Activated B cell treated with CpG ODN at 0.5 μM for 24 hours (primary cell): ENCODE measurements at regions not wholly inside any gene's neighbourhood (a gene's known extent, or its start where the extent isn't known, plus 50 kb on each side); places are given as distances from the start of the nearest gene placed in this dataset.
"Not testable (repeated sequence)": the region's sequence is repeated elsewhere in the genome, so short reads cannot be mapped to it uniquely, and the experiment has no call there.

Experiments used
- ATAC-seq: fragments of 200-7000 bp; cut with Tn5 transposase; one replicate; pipeline ENCODE4 v1.10.0; 2021; ENCODE audit warnings: low read depth, mild to moderate bottlenecking, moderate library complexity
- CTCF ChIA-PET: fragments of 350-600 bp; sonication (Branson Sonifier 250); formaldehyde crosslinking; loops from one replicate; lab custom pipeline; 2021; ENCODE audit warnings: antibody characterized with exemption; lab: Charles Lee
- POLR2A ChIA-PET: fragments of 350-600 bp; sonication (Branson Sonifier 250); formaldehyde crosslinking; loops from one replicate; lab custom pipeline; 2021; ENCODE audit warnings: antibody characterized with exemption; lab: Charles Lee
- DNase-seq: peaks from one replicate; pipeline ENCODE4 v3.0.0; 2022
- H3K27ac Mint-ChIP-seq: one replicate; pipeline ENCODE4 v1.8.0; 2020; ENCODE audit warnings: mixed read lengths
- H3K27me3 Mint-ChIP-seq: one replicate; pipeline ENCODE4 v1.8.0; 2021; ENCODE audit warnings: mixed read lengths
- H3K36me3 Mint-ChIP-seq: one replicate; pipeline ENCODE4 v1.8.0; 2021; ENCODE audit warnings: low read depth, mixed read lengths
- H3K4me1 Mint-ChIP-seq: one replicate; pipeline ENCODE4 v1.8.0; 2021; ENCODE audit warnings: mixed read lengths
- H3K4me3 Mint-ChIP-seq: one replicate; pipeline ENCODE4 v1.8.0; 2020; ENCODE audit warnings: mild to moderate bottlenecking, mixed read lengths
- H3K9me3 Mint-ChIP-seq: one replicate; pipeline ENCODE4 v1.8.0; 2020; ENCODE audit warnings: mixed read lengths
- intact Hi-C: fragments of 100-400 bp; cut with micrococcal nuclease; formaldehyde crosslinking; loops from one replicate; pipeline ENCODE4 v1.15.1; 2024
- TF ChIP-seq, protein P1 (sequence below): fragments of 200-600 bp; IDR thresholded peaks from one replicate; pipeline ENCODE4 v1.8.0; 2022; ENCODE audit warnings: antibody characterized with exemption, mild to moderate bottlenecking

DNA sequence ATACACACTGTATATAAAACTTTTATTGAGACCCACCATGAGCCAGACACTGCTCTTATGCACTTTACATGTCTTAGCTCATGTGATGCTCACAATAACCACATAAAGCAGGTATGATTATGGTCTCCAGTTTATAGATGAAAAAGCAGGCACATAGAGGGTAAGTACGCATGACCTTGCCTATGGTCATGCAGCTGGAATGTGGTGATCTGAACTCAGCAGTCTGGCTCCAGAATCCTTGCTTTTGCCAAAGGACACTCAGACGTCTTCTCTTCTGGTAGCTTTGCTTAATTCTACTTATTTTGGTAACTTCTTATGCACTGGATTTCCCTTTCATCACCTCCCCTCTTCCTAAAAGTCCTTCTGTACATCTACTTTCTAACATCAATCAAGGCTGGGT is 103.3 kb upstream of the CRY1 start:
- no peaks in the 10 kb centered on the region for H3K4me1 Mint-ChIP-seq
- H3K4me3 Mint-ChIP-seq, result no peak overlapping the region
- TF ChIP-seq, protein P1, sequence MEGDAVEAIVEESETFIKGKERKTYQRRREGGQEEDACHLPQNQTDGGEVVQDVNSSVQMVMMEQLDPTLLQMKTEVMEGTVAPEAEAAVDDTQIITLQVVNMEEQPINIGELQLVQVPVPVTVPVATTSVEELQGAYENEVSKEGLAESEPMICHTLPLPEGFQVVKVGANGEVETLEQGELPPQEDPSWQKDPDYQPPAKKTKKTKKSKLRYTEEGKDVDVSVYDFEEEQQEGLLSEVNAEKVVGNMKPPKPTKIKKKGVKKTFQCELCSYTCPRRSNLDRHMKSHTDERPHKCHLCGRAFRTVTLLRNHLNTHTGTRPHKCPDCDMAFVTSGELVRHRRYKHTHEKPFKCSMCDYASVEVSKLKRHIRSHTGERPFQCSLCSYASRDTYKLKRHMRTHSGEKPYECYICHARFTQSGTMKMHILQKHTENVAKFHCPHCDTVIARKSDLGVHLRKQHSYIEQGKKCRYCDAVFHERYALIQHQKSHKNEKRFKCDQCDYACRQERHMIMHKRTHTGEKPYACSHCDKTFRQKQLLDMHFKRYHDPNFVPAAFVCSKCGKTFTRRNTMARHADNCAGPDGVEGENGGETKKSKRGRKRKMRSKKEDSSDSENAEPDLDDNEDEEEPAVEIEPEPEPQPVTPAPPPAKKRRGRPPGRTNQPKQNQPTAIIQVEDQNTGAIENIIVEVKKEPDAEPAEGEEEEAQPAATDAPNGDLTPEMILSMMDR, result no peak
- H3K27me3 Mint-ChIP-seq, result peaks cover 10% of the 10 kb centered on the region
- no peak overlapping the region for H3K27ac Mint-ChIP-seq
- DNase-seq (no peak), ATAC-seq (no peak)
- ChIA-PET CTCF (no interaction called here), POLR2A (no interaction called here)
- no peaks in the 10 kb centered on the region for H3K36me3 Mint-ChIP-seq
- intact Hi-C loops, result no loop called here
- H3K9me3 Mint-ChIP-seq, result peaks cover 4% of the 10 kb centered on the region

DNA sequence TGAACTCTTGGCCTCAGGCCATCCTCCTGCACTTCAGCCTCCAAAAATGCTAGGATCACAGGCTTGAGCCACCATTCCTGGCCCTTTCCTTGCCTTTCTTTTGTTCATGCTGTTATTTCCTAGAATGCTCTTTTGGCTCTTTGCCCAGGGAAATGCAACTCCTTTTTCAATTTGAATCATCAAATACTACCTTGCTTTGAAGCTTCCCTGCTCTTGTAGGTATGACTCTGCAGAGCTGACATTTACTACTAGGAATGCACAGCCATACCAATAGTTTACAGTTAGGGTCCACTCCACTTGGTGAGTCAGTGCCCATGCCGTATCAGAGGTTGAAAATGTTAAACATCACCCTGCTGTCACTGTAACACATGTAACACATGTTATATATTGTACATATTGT is 107.0 kb upstream of the CRY1 start:
- TF ChIP-seq, protein P1, result no peak
- ChIA-PET CTCF (interaction anchor here (1.1 kb wide), 1 partner anchor 69 kb away, joined by 3 read pairs; no protein-coding TSS in a partner anchor), POLR2A (no interaction called here)
- Mint-ChIP-seq H3K4me3 (no peak overlapping the region), H3K4me1 (no peaks in the 10 kb centered on the region), H3K36me3 (no peaks in the 10 kb centered on the region), H3K9me3 (no peaks in the 10 kb centered on the region), H3K27me3 (peaks cover 10% of the 10 kb centered on the region), H3K27ac (no peak overlapping the region)
- DNase-seq (no peak), ATAC-seq (no peak)
- intact Hi-C loops, result no loop called here

DNA sequence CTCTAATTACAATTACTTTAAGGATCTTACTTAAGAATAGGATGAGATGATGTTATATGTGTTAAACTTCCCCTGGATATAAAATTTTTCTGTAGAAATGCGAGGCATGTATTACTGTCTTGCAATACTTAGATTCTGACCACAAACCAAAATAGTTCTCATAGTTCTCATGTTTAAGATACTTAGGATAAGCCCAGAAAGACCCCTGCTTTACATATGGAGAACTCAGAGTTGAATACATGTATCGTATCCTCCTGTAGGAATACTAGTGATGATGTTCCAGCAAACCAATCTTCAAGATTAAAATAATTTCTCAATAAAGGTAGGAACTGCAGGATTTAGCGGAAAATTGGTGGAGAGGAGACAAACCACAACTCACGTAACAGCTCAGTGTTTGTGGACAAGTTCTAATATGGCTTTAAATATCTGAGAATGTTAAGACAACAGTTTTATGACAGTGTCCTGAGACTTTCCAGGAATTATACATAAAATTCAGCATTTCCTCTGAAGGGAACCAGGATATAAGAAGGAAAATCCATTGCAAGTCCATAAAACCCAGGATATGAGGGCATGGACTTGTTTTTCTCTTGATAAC is 114.7 kb upstream of the CRY1 start:
- POLR2A ChIA-PET, result no interaction called here
- no peak overlapping the region for H3K27ac Mint-ChIP-seq
- ATAC-seq (no peak), DNase-seq (no peak)
- CTCF ChIA-PET, result no interaction called here
- no peak overlapping the region for H3K4me3 Mint-ChIP-seq
- H3K27me3 Mint-ChIP-seq, result peaks cover 13% of the 10 kb centered on the region
- no peaks in the 10 kb centered on the region for H3K36me3 Mint-ChIP-seq
- intact Hi-C loops, result no loop called here
- TF ChIP-seq, protein P1, result no peak
- peaks cover 4% of the 10 kb centered on the region for H3K9me3 Mint-ChIP-seq
- no peaks in the 10 kb centered on the region for H3K4me1 Mint-ChIP-seq

DNA sequence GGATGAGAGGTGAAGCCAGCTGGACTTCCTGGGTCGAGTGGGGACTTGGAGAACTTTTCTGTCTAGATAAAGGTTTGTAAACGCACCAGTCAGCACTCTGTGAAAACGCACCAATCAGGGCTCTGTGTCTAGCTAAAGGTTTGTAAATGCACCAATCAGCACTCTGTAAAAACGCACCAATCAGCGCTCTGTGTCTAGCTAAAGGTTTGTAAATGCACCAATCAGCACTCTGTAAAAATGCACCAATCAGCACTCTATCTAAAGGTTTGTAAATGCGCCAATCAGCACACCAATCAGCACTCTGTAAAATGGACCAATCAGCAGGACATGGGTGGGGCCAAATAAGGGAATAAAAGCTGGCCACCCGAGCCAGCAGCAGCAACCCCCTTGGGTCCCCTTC is 116.4 kb upstream of the CRY1 start:
- POLR2A ChIA-PET, H3K9me3 Mint-ChIP-seq, H3K4me3 Mint-ChIP-seq, H3K4me1 Mint-ChIP-seq, CTCF ChIA-PET, H3K36me3 Mint-ChIP-seq, DNase-seq, ATAC-seq, H3K27ac Mint-ChIP-seq, intact Hi-C loops: not testable (repeated sequence)
- H3K27me3 Mint-ChIP-seq, result peaks cover 13% of the 10 kb centered on the region

DNA sequence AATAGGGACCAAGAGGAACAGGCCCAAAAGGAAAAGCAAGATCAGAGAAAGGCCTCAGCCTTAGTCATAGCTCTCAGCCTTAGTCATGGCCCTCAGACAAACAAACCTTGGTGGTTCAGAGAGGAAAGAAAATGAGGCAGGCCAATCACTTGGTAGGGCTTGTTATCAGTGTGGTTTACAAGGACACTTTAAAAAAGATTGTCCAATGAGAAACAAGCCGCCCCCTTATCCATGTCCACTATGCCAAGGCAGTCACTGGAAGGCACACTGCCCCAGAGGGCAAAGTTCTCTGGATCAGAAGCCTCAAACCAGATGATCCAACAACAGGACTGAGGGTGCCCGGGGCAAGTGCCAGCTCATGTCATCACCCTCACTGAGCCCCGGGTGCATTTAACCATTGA is 121.0 kb upstream of the CRY1 start:
- peaks cover 11% of the 10 kb centered on the region for H3K27me3 Mint-ChIP-seq
- H3K4me3 Mint-ChIP-seq, H3K9me3 Mint-ChIP-seq, H3K36me3 Mint-ChIP-seq, CTCF ChIA-PET, H3K4me1 Mint-ChIP-seq, intact Hi-C loops, DNase-seq, ATAC-seq, H3K27ac Mint-ChIP-seq: not testable (repeated sequence)
- POLR2A ChIA-PET, result interaction anchor here (0.6 kb wide), 1 partner anchor 237 kb away, joined by 5 read pairs; no protein-coding TSS in a partner anchor

DNA sequence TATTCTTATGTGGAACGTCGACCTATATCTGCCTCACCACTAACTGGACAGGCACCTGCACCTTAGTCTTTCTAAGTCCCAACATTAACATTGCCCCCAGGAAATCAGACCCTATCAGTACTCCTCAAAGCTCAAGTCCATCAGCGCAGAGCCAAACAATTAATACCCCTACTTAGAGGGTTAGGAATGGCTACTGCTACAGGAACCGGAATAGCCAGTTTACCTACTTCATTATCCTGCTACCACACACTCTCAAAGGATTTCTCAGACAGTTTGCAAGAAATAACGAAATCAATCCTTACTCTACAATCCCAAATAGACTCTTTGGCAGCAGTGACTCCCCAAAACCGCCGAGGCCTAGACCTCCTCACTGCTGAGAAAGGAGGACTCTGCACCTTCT is 123.1 kb upstream of the CRY1 start:
- H3K27ac Mint-ChIP-seq, CTCF ChIA-PET, DNase-seq, ATAC-seq, intact Hi-C loops, H3K9me3 Mint-ChIP-seq, H3K36me3 Mint-ChIP-seq, H3K4me1 Mint-ChIP-seq, H3K4me3 Mint-ChIP-seq: not testable (repeated sequence)
- peaks cover 11% of the 10 kb centered on the region for H3K27me3 Mint-ChIP-seq
- POLR2A ChIA-PET, result interaction anchor here (0.8 kb wide), 1 partner anchor 1148 kb away, joined by 3 read pairs; no protein-coding TSS in a partner anchor
